MM.1S (cell line): ENCODE measurements at regions not wholly inside any gene's neighbourhood (a gene's known extent, or its start where the extent isn't known, plus 50 kb on each side); places are given as distances from the start of the nearest gene placed in this dataset.

ENCODE experiments used
- CTCF ChIP-seq: fragments of 300-600 bp; sonication (generic); IDR thresholded peaks from 2 replicates; pipeline ENCODE4 v1.5.1; 2016; ENCODE audit warnings: antibody characterized with exemption, low read length, mixed read lengths
- EZH2phosphoT487 ChIP-seq: fragments of 300-600 bp; sonication (generic); IDR thresholded peaks from 2 replicates; pipeline ENCODE4 v1.6.1; 2018; ENCODE audit warnings: antibody characterized with exemption, low read length

- no peak for TF ChIP-seq CTCF
- TF ChIP-seq EZH2phosphoT487: no peak
These were observed 76.3 kb downstream of the BUD13 start for GRCh38 chr11:116696381-116696941.
